Naive thymus-derived CD4-positive, alpha-beta T cell (primary cell): ENCODE measurements at regions not wholly inside any gene's neighbourhood (a gene's known extent, or its start where the extent isn't known, plus 50 kb on each side); places are given as distances from the start of the nearest gene placed in this dataset.
"Not testable (repeated sequence)": the region's sequence is repeated elsewhere in the genome, so short reads cannot be mapped to it uniquely, and the experiment has no call there.

Experiments used
- ATAC-seq: fragments of 150-1000 bp; cut with Tn5 transposase; 2 replicates; pipeline ENCODE4 v1.10.0; 2021; ENCODE audit warnings: mild to moderate bottlenecking, moderate library complexity
- CTCF ChIA-PET: fragments of 350-600 bp; sonication (Branson Sonifier 250); formaldehyde crosslinking; loops from one replicate; lab custom pipeline; 2021; ENCODE audit warnings: antibody characterized with exemption; lab: Charles Lee
- POLR2A ChIA-PET: fragments of 350-600 bp; sonication (Branson Sonifier 250); formaldehyde crosslinking; loops from one replicate; lab custom pipeline; 2021; ENCODE audit warnings: antibody characterized with exemption, inconsistent platforms; lab: Charles Lee
- DNase-seq, 9 donors: peaks; one replicate each; pipeline versions ENCODE4 v3.0.0 to v3.0.0-alpha.2; 2020 to 2022; ENCODE audit warnings: mixed read lengths in 1 of 9
- H3K27ac ChIP-seq: one replicate; pipeline ENCODE4 v1.7.0; 2013; ENCODE audit warnings: mild to moderate bottlenecking, low read depth, low read length, moderate library complexity
- H3K27me3 ChIP-seq, 2 donors: one replicate each; pipeline ENCODE4 v1.7.0; 2013; ENCODE audit warnings: low read length in 2 of 2, mild to moderate bottlenecking in 2 of 2, moderate library complexity in 2 of 2; ENCODE audit not compliant: control insufficient read depth in 2 of 2, insufficient read depth in 2 of 2
- H3K36me3 ChIP-seq, 3 experiments: 1 replicate in 2 of 3; 2 replicates in 1 of 3; pipeline ENCODE4 v1.7.0; 2013; ENCODE audit warnings: low read length in 3 of 3, mild to moderate bottlenecking in 3 of 3, moderate library complexity in 1 of 3; ENCODE audit not compliant: insufficient read depth in 3 of 3, control insufficient read depth in 2 of 3
- H3K4me1 ChIP-seq, 2 donors: one replicate each; pipeline ENCODE4 v1.7.0; 2013; ENCODE audit warnings: low read length in 2 of 2, mild to moderate bottlenecking in 2 of 2, moderate library complexity in 1 of 2; ENCODE audit not compliant: control insufficient read depth in 2 of 2, insufficient read depth in 2 of 2
- H3K4me3 ChIP-seq: 2 replicates; pipeline ENCODE4 v1.7.0; 2013; ENCODE audit warnings: mild to moderate bottlenecking, low read length
- H3K9me3 ChIP-seq, 3 experiments: 1 replicate in 2 of 3; 2 replicates in 1 of 3; pipeline ENCODE4 v1.7.0; 2013; ENCODE audit warnings: low read length in 3 of 3; ENCODE audit not compliant: control insufficient read depth in 2 of 3
- H3K27ac Mint-ChIP-seq, 9 donors: one replicate each; pipeline ENCODE4 v1.8.0; 2020 to 2022; ENCODE audit warnings: mixed read lengths in 9 of 9, mild to moderate bottlenecking in 8 of 9, moderate library complexity in 5 of 9, inconsistent platforms in 2 of 9
- H3K27me3 Mint-ChIP-seq, 5 donors: one replicate each; pipeline ENCODE4 v1.8.0; 2021 to 2022; ENCODE audit warnings: mixed read lengths in 5 of 5, mild to moderate bottlenecking in 1 of 5
- H3K36me3 Mint-ChIP-seq, 5 donors: one replicate each; pipeline ENCODE4 v1.8.0; 2020 to 2022; ENCODE audit warnings: mixed read lengths in 5 of 5, mild to moderate bottlenecking in 3 of 5, inconsistent platforms in 1 of 5
- H3K4me1 Mint-ChIP-seq, 7 donors: one replicate each; pipeline ENCODE4 v1.8.0; 2020 to 2022; ENCODE audit warnings: mixed read lengths in 7 of 7, mild to moderate bottlenecking in 3 of 7, inconsistent platforms in 1 of 7
- H3K4me3 Mint-ChIP-seq, 10 donors: one replicate each; pipeline ENCODE4 v1.8.0; 2020 to 2022; ENCODE audit warnings: mild to moderate bottlenecking in 10 of 10, mixed read lengths in 10 of 10, moderate library complexity in 6 of 10, inconsistent platforms in 2 of 10
- H3K9me3 Mint-ChIP-seq, 11 donors: one replicate each; pipeline ENCODE4 v1.8.0; 2020 to 2022; ENCODE audit warnings: mixed read lengths in 11 of 11, mild to moderate bottlenecking in 4 of 11, inconsistent platforms in 1 of 11, moderate library complexity in 1 of 11
- intact Hi-C, 2 donors: fragments of 100-400 bp; cut with micrococcal nuclease; formaldehyde crosslinking; loops; one replicate each; pipeline ENCODE4 v1.15.1; 2023

DNA sequence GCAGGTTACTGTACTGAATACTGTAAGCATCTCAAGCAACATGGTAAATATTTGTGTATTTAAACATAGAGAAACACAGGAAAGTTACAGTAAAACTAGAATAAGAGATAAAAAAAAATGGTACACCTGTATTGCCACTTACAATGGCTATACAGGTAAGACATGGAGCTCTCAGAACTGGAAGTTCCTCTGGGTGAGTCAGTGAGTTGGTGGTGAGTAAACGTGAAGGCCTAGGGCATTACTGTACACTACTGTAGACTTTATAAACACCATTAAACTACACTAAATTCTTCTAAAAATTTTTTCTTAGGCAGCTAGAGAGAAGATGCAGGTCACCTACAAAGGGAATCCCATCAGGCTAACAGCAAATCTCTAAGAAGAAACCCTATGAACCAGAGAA is 872.9 kb downstream of the TAF11L14 start:
- no peaks in the 10 kb centered on the region for H3K36me3 ChIP-seq
- no peaks in the 10 kb centered on the region for H3K9me3 ChIP-seq
- no peak overlapping the region for H3K27ac ChIP-seq
- no peak overlapping the region for H3K27ac Mint-ChIP-seq
- ChIA-PET POLR2A (no interaction called here), CTCF (no interaction called here)
- no peak for ATAC-seq
- no peak overlapping the region for H3K4me3 ChIP-seq
- H3K4me3 Mint-ChIP-seq = no peak overlapping the region
- no peaks in the 10 kb centered on the region for H3K36me3 Mint-ChIP-seq
- no peaks in the 10 kb centered on the region for H3K4me1 ChIP-seq
- no peak for DNase-seq
- intact Hi-C loops = no loop called here
- no peaks in the 10 kb centered on the region for H3K4me1 Mint-ChIP-seq
- peaks cover 0 to 32% (median 6%) of the 10 kb centered on the region in 11 donors for H3K9me3 Mint-ChIP-seq
- H3K27me3 ChIP-seq = no peaks in the 10 kb centered on the region
- no peaks in the 10 kb centered on the region for H3K27me3 Mint-ChIP-seq

DNA sequence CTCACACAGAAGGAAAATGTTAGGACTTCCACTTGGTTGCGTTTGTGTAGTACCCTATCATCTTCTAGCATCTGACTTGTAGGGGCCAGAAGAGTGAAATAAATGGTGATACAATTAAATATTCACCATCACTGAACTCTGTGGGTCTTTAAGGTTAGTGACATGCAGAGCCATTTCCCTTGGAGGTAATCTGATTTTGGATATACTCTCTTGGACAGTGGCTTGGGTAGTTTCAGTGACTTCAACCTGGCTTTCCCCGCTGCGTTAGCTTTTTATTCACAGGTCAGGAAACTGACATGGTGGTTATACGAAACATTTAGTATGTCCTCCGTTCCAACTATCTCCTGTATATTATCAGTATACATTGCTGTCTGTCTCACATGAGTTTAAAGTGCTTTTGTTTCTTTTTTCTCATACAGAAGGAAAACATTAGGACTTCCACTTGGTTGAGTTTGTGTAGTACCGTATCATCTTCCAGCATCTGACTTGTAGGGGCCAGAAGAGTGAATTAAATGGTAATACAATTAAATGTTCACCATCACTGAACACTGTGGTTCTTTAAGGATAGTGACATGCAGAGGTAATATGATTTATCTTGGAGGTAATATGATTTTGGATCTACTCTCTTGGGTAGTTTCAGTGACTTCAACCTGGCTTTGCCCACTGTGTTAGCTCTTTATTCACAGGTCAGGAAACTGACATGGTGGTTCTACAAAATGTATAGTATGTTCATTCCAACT is 883.6 kb downstream of the TAF11L14 start:
- CTCF ChIA-PET = interaction anchor here (0.5 kb wide), 1 partner anchor 1119 kb away, joined by 3 read pairs; no protein-coding TSS in a partner anchor
- Mint-ChIP-seq H3K27me3 (no peaks in the 10 kb centered on the region), H3K9me3 (peaks cover 2 to 31% (median 11%) of the 10 kb centered on the region in 11 donors), H3K27ac (no peak overlapping the region), H3K4me3 (no peak overlapping the region), H3K36me3 (no peaks in the 10 kb centered on the region), H3K4me1 (no peaks in the 10 kb centered on the region)
- Histone ChIP-seq H3K9me3 (no peaks in the 10 kb centered on the region), H3K27ac (no peak overlapping the region), H3K36me3 (no peaks in the 10 kb centered on the region), H3K4me3 (no peak overlapping the region), H3K27me3 (no peaks in the 10 kb centered on the region), H3K4me1 (no peaks in the 10 kb centered on the region)
- no peak for ATAC-seq
- intact Hi-C loops = no loop called here
- no peak for DNase-seq
- POLR2A ChIA-PET = no interaction called here

DNA sequence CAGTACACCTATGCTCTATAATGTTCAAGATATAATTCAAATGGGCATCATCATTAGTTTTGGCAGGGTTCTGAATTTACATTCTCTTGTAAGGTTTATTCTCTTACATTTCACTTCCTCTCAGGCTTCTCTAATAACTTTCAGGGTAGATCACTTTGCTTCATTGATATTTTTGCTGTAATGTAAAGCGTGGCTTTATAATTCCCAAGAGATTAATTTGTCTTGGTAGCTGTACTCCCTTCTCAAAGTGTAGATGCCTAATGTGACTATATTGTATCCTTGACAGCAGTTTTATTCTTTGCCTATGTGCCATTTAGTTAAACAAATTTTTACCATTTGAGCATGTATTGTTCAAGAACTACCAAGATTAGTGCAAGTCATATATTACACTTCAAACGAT is 889.1 kb downstream of the TAF11L14 start:
- peaks cover 2 to 24% (median 10%) of the 10 kb centered on the region in 11 donors for H3K9me3 Mint-ChIP-seq
- H3K36me3 Mint-ChIP-seq = no peaks in the 10 kb centered on the region
- POLR2A ChIA-PET = no interaction called here
- intact Hi-C loops = no loop called here
- no peak for ATAC-seq
- Histone ChIP-seq H3K9me3 (no peaks in the 10 kb centered on the region), H3K36me3 (no peaks in the 10 kb centered on the region), H3K27ac (no peak overlapping the region), H3K4me3 (no peak overlapping the region), H3K27me3 (no peaks in the 10 kb centered on the region), H3K4me1 (no peaks in the 10 kb centered on the region)
- CTCF ChIA-PET = no interaction called here
- DNase-seq = no peak
- H3K4me3 Mint-ChIP-seq = no peak overlapping the region
- H3K27ac Mint-ChIP-seq = no peak overlapping the region
- no peaks in the 10 kb centered on the region for H3K27me3 Mint-ChIP-seq
- no peaks in the 10 kb centered on the region for H3K4me1 Mint-ChIP-seq

DNA sequence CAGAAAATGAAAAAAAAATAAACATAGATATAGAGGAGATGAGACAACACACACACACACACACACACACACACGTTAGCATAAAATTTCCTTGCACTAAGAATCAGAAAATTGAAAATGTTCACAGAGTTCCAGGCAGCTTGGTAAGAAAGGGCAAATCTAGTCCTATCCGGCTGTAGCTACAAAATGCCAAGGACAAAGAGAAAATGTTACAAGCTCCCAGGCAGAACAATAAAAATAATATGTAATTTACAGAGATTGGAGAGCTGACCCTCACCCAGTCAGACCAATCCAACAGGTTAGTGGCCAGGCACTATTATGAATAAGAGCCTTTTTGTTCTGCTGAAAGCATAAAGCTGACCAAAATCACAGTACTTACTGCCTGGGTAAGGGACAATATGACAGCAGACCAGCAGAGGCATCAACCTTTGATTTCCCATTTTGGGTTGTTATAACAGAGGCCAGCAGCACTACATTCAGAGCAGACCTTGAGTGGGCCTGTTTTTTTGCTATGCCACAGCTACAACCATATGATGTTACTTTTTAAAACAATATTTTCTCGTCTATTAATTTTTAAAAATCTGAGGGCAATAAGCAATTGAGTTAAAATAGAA is 892.6 kb downstream of the TAF11L14 start:
- Histone ChIP-seq H3K9me3 (no peaks in the 10 kb centered on the region), H3K36me3 (no peaks in the 10 kb centered on the region), H3K27me3 (no peaks in the 10 kb centered on the region), H3K4me3 (no peak overlapping the region), H3K4me1 (no peaks in the 10 kb centered on the region), H3K27ac (no peak overlapping the region)
- H3K4me1 Mint-ChIP-seq = no peaks in the 10 kb centered on the region
- DNase-seq (no peak), ATAC-seq (no peak)
- ChIA-PET CTCF (no interaction called here), POLR2A (no interaction called here)
- no peaks in the 10 kb centered on the region for H3K36me3 Mint-ChIP-seq
- no peak overlapping the region for H3K4me3 Mint-ChIP-seq
- no peak overlapping the region for H3K27ac Mint-ChIP-seq
- intact Hi-C loops = no loop called here
- no peaks in the 10 kb centered on the region for H3K27me3 Mint-ChIP-seq
- H3K9me3 Mint-ChIP-seq = peaks cover 0 to 7% (median 0%) of the 10 kb centered on the region in 11 donors

DNA sequence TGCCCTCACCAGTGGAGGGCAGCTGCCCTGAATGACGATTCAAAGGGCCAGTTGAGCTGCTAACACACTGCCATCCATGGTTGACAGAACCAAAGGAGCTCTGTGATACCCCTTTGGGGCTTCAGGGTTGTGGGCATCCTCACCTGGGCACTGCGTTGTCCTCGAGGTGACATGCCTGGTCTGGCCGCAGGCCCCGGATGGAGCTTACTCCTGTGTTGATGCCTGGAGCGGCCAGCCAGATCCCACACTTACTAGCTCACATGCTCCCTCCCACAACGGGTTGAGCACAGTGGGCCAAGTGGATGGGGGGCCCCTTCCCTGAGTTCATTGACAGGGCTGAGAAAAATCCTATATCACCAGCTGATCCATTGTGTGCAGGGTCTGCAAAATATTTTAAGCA is 898.9 kb downstream of the TAF11L14 start:
- no peaks in the 10 kb centered on the region for H3K27me3 ChIP-seq
- H3K27me3 Mint-ChIP-seq = no peaks in the 10 kb centered on the region
- POLR2A ChIA-PET = no interaction called here
- H3K4me3 ChIP-seq = no peak overlapping the region
- H3K9me3 ChIP-seq = no peaks in the 10 kb centered on the region
- no peak overlapping the region for H3K27ac ChIP-seq
- no peaks in the 10 kb centered on the region for H3K36me3 Mint-ChIP-seq
- no peak overlapping the region for H3K27ac Mint-ChIP-seq
- no peak overlapping the region for H3K4me3 Mint-ChIP-seq
- H3K36me3 ChIP-seq = no peaks in the 10 kb centered on the region
- CTCF ChIA-PET = no interaction called here
- no peak for ATAC-seq
- no peaks in the 10 kb centered on the region for H3K4me1 ChIP-seq
- H3K4me1 Mint-ChIP-seq = no peaks in the 10 kb centered on the region
- no peak for DNase-seq
- intact Hi-C loops = no loop called here
- H3K9me3 Mint-ChIP-seq = peaks cover 0 to 15% (median 9%) of the 10 kb centered on the region in 11 donors

DNA sequence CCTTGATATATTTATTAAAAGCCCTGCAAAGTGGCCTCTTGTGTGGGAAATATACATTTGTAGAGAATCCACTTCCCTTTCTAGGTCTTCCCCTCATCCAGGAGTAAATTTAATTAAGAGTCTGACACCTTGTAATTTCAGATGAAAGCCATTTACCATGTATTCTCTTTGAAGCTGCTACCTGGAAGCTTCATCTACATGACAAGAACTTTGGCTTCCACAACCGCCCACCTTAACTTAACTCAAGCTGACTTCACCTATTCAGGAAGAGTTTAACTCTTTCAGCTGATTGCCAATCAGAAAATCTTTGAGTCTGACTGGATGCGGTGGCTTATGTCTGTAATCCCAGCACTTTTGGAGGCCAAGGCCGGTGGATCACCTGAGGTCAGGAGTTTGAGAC is 899.9 kb downstream of the TAF11L14 start:
- H3K9me3 Mint-ChIP-seq = peaks cover 0 to 15% (median 9%) of the 10 kb centered on the region in 11 donors
- no peak overlapping the region for H3K4me3 Mint-ChIP-seq
- CTCF ChIA-PET = no interaction called here
- ATAC-seq (no peak), DNase-seq (no peak)
- H3K4me1 Mint-ChIP-seq = no peaks in the 10 kb centered on the region
- Histone ChIP-seq H3K27ac (no peak overlapping the region), H3K9me3 (no peaks in the 10 kb centered on the region), H3K4me3 (no peak overlapping the region), H3K36me3 (no peaks in the 10 kb centered on the region), H3K27me3 (no peaks in the 10 kb centered on the region), H3K4me1 (no peaks in the 10 kb centered on the region)
- no peaks in the 10 kb centered on the region for H3K27me3 Mint-ChIP-seq
- POLR2A ChIA-PET = no interaction called here
- no peak overlapping the region for H3K27ac Mint-ChIP-seq
- intact Hi-C loops = no loop called here
- no peaks in the 10 kb centered on the region for H3K36me3 Mint-ChIP-seq

DNA sequence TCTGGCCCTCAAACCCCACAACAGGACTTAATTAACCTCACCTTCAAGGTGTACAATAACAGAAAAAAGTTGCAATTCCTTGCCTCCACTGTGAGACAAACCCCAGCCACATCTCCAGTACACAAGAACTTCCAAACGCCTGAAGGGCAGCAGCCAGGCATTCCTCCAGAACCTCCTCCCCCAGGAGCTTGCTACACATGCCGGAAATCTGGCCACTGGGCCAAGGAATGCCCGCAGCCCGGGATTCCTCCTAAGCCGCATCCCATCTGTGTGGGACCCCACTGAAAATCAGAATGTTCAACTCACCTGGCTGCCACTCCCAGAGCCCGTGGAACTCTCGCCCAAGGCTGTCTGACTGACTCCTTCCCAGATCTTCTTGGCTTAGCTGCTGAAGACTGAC is 901.5 kb downstream of the TAF11L14 start:
- H3K36me3 Mint-ChIP-seq, H3K4me1 Mint-ChIP-seq, H3K9me3 ChIP-seq, ATAC-seq, H3K36me3 ChIP-seq, intact Hi-C loops, H3K27me3 ChIP-seq, CTCF ChIA-PET, H3K27ac ChIP-seq, POLR2A ChIA-PET, H3K4me1 ChIP-seq, H3K27ac Mint-ChIP-seq, H3K4me3 Mint-ChIP-seq, DNase-seq, H3K27me3 Mint-ChIP-seq, H3K4me3 ChIP-seq: not testable (repeated sequence)
- peaks cover 0 to 15% (median 8%) of the 10 kb centered on the region in 11 donors for H3K9me3 Mint-ChIP-seq
